ENCODE measurements at regions not wholly inside any gene's neighbourhood (a gene's known extent, or its start where the extent isn't known, plus 50 kb on each side); places are given as distances from the start of the nearest gene placed in this dataset.

DNA sequence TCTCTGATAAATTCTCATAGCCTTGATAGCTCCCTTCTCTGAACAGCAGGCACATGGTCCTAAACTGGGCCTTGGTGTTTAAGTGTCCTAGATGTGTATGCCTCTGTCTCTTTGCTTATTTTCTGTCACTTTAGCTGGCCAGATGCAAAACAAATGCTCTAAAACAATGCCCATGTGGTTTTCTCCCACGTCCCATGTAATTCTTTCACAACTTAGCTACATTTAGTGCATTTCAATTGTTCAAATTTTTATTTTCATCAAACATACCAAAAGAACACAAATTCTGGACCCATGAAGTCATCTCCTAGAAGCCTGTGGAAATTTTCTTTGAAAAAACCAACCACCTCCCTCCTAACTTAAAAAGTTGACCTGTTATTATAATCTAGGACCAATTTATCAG is 491.3 kb upstream of the AGTR1 start:
- no peak for ATAC-seq
- no peak for DNase-seq
- intact Hi-C loops (cut with DNase I, micrococcal nuclease): no loop called here

- intact Hi-C loops (cut with DNase I, micrococcal nuclease): no loop called here
- ATAC-seq (no peak), DNase-seq (no peak)
These were observed 488.7 kb upstream of the AGTR1 start for GRCh38 chr3:148208975-148209374.

- intact Hi-C loops (cut with DNase I, micrococcal nuclease): no loop called here
- DNase-seq (peak; percentile 15 to 29), ATAC-seq (peak; percentile 96)
These were observed 486.0 kb upstream of the AGTR1 start for GRCh38 chr3:148211725-148212124.

- DNase-seq: no peak
- ATAC-seq: no peak
- intact Hi-C loops (cut with DNase I, micrococcal nuclease): no loop called here
These were observed 483.0 kb upstream of the AGTR1 start for GRCh38 chr3:148214705-148215104.

GRCh38 chr3:148217317-148217716 is 480.4 kb upstream of the AGTR1 start:
- ATAC-seq (no peak), DNase-seq (no peak)
- intact Hi-C loops (cut with DNase I, micrococcal nuclease): no loop called here

DNA sequence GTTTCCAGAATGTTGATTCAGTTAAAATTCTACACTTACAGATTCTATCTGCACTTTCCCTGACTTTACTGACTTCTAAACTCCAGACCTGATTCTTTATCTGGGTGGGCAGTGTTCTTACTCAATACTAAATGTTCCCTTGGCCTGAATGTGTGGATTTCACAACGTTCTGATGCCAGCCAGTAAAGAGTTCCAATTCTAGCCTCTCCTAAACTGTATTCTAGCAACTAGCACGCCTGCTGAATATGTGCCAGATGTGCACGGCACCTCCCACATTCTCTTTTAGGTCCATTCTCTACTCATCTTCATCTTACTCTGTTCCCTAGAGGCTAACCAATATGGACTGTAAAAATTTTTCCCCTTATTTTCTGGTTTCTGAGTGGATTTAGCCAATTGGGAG is 479.5 kb upstream of the AGTR1 start:
- DNase-seq: no peak

GRCh38 chr3:148219999-148220398 is 477.7 kb upstream of the AGTR1 start:
- DNase-seq (no peak), ATAC-seq (no peak)
- intact Hi-C loops (cut with DNase I, micrococcal nuclease): no loop called here

More for the DNA sequence above, 479.5 kb upstream of the AGTR1 start:
- intact Hi-C loops (cut with DNase I, micrococcal nuclease): no loop called here
- no peak for ATAC-seq

DNA sequence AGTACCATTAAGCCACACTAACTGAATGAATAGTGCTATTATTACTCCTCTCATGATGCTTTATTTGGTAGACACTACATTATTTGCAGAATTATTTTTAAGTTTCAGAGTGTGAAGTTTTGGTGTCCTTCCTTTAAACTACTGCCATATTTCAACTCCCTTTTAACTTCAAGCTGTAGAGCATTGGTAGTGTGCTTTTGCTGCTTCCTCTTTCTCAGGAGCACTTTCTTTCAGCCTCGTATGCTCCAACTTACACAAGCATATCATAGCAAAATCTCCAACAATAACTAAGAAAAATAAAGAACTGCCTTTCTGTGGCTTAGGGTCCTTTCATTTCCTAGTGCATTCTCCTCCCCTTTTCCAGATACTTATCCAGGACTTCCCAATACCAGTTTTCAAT is 476.4 kb upstream of the AGTR1 start:
- DNase-seq (no peak), ATAC-seq (no peak)
- intact Hi-C loops (cut with DNase I, micrococcal nuclease): no loop called here

DNA sequence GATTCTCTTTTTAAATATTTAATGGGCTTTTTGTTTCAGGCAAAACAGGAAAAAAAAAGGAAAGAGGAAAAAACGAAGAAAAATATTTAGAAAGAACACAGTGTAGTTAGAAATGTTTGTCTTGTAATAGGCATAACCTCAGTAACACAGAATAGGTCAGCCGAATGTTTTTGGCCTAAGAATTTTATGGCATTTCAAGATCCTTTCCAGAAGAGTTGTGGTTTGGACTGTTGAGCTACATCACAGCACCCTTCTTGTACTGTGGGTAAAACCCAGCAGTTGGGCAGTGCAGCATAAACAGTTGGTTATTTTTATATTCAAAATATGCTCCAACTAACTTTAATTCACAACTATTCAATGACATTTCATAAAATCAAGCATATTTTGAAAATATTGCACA is 474.4 kb upstream of the AGTR1 start:
- no peak for DNase-seq
- intact Hi-C loops (cut with DNase I, micrococcal nuclease): no loop called here
- no peak for ATAC-seq

GRCh38 chr3:148226246-148226645 is 471.5 kb upstream of the AGTR1 start:
- intact Hi-C loops (cut with DNase I, micrococcal nuclease): no loop called here
- ATAC-seq: no peak

GRCh38 chr3:148227534-148227933 is 470.2 kb upstream of the AGTR1 start:
- DNase-seq (no peak), ATAC-seq (no peak)
- intact Hi-C loops (cut with DNase I, micrococcal nuclease): no loop called here

More at GRCh38 chr3:148226246-148226645, 471.5 kb upstream of the AGTR1 start:
- DNase-seq: no peak

GRCh38 chr3:148229107-148229506 is 468.6 kb upstream of the AGTR1 start:
- no peak for DNase-seq
- intact Hi-C loops (cut with DNase I, micrococcal nuclease): no loop called here
- ATAC-seq: no peak

DNA sequence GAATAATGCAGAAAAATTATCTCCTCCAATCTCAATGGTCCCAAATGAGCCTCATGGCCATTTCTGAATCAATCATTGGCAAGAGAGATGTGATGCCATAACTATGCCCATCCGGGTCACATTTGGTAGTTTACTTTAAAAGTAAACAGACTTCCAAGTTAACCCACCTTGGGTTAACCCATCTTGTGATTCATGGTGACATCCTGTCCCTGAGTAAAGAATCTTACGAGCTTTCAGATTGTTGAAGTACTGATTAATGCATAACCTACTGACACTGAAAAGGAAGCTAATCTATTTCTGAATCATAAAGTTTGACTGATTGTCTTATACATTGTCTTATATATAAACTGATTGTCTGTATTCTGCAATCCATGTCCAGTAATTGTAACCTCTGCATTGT is 467.2 kb upstream of the AGTR1 start:
- intact Hi-C loops (cut with DNase I, micrococcal nuclease): no loop called here
- ATAC-seq: no peak

GRCh38 chr3:148232389-148232788 is 465.3 kb upstream of the AGTR1 start:
- no peak for ATAC-seq
- no peak for DNase-seq
- intact Hi-C loops (cut with DNase I, micrococcal nuclease): no loop called here

More for the DNA sequence above, 467.2 kb upstream of the AGTR1 start:
- no peak for DNase-seq

DNA sequence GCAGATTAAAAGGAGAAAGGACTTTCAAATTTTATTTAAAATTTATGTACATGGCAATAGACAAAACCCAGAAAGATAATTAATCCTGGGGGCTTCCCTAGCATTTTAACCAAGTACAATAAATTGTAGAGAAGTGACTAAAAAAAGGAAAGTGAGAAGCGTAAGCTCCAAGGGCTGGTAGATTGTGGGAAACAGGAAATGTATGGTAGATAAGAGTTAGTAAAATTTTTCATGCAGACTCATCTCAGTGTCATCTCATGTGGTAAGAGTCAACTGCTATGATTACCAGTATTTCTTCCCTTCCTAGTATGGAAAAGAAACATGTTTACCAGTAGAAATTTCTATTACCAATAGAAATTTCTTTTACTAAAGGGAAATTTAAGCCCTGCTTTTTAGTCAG is 464.3 kb upstream of the AGTR1 start:
- intact Hi-C loops (cut with DNase I, micrococcal nuclease): no loop called here
- DNase-seq: no peak
- ATAC-seq: no peak

DNA sequence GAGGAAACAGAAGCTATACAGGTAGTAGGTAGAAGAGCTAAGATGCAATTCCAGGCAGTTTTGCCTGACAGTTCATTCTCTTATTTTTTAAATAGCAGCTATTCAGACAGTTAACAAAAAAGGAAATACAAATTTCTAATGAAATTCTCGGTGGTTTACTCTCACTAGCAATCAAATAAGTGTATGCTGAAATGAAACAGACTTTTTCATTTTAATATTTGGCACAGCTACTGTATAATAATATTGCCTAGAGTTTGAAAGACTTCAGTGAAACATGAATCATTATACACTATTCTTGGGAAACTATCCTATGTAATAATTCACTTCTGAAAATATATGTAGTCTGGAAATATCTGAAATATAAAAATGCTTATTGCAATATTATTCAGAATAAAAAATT is 463.2 kb upstream of the AGTR1 start:
- intact Hi-C loops (cut with DNase I, micrococcal nuclease): no loop called here
- DNase-seq (no peak), ATAC-seq (no peak)

GRCh38 chr3:148235566-148235965 is 462.1 kb upstream of the AGTR1 start:
- DNase-seq (no peak), ATAC-seq (no peak)
- intact Hi-C loops (cut with DNase I, micrococcal nuclease): no loop called here

DNA sequence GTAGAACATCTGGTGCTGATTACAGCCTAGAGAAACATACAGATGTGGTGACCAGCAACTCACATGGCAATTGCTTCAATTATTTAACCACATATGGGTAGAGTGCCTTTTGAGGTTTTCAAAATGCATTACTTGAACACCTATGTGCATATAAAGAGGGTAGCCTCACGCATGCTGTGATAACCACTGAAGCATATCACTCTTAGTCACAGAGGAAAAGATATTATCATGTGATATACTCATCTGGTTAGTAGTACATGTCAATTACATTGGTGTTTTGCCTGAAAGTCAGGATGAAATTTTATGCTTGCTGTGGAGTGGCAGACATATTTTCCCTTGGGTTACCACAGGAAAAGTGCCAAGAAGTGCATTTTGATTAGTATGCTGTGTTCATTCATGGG is 459.3 kb upstream of the AGTR1 start:
- no peak for ATAC-seq
- no peak for DNase-seq
- intact Hi-C loops (cut with DNase I, micrococcal nuclease): no loop called here

DNA sequence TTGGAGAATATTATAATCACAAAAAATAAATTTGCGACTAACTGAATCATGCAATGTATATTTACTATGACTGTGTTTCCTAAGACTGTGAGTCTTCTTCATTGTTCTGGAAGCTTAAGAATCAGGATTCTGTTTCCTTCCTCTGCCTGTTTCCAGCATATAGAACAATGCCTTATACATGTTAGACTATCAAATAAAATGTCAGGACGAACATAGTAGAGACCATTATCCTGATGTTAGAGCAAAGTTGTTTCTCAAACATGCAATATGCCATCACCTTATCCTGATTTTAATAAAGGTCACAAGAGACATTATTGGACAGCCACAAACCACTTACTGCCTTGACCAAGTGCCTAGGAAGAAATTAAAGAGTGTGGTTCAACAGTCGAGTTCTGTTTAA is 457.4 kb upstream of the AGTR1 start:
- ATAC-seq (no peak), DNase-seq (no peak)
- intact Hi-C loops (cut with DNase I, micrococcal nuclease): no loop called here

DNA sequence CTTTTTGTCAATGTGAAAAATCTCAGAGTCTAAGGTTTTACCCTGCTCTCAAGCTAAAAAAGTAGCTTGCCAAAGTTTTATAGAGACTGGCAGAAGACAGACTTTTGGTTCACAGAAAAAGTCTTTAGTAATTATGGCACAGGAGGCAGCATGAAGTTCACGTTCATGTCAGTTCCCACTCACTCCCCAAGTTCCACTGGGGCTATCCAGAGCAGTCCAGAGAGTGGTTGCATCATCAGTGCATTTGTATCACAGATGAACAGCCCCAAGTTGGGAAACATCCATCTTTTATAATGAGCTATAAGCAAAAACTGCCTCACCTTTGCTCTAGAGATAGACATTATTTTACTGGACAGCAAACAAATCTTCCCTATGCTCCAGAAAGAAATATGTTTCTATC is 454.1 kb upstream of the AGTR1 start:
- DNase-seq: no peak
- no peak for ATAC-seq
- intact Hi-C loops (cut with DNase I, micrococcal nuclease): no loop called here

DNA sequence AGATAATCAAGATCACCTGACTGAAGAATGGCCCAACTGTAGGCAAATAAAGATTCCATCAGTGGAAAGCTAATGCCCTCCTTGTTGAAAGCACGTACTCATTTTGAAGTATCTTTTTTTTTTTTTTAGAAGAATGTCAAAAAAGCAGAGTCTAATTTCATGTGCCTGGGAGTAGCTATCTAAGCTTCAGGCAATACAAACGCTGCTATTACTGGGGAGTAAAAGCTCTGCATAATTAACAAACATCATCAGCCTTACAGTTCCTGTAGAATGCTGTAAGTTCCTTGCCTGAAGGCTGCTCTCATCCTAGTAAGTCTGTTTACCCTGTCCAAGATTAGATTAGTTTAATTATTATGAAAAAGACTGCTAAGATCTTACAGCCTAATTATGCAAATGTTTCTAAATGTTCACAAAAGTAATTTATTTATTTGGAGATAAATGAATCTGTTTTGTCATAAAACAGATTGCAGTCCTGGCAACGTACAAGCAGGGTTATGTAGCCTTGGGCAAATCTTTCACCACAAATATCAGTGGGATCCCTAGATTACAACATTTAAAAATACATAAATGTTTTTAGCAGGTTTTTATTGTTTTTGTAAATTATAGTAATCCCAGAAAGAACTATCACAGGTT is 451.3 kb upstream of the AGTR1 start:
- DNase-seq (no peak), ATAC-seq (no peak)
- intact Hi-C loops (cut with DNase I, micrococcal nuclease): no loop called here

GRCh38 chr3:148253713-148254112 is 444.0 kb upstream of the AGTR1 start:
- no peak for DNase-seq
- no peak for ATAC-seq
- intact Hi-C loops (cut with DNase I, micrococcal nuclease): no loop called here

Data from left colon (tissue), 2 donors.